Parathyroid adenoma (tissue), 2 donors: ENCODE measurements at regions not wholly inside any gene's neighbourhood (a gene's known extent, or its start where the extent isn't known, plus 50 kb on each side); places are given as distances from the start of the nearest gene placed in this dataset.

Experiments
- H2AFZ ChIP-seq: fragments of 300-600 bp; sonication (generic); one replicate; pipeline ENCODE4 v1.7.0; 2017; ENCODE audit warnings: antibody characterized with exemption, mild to moderate bottlenecking
- H3K27ac ChIP-seq: fragments of 300-600 bp; sonication (generic); one replicate; pipeline ENCODE4 v1.7.0; 2017
- H3K27me3 ChIP-seq: fragments of 300-600 bp; sonication (generic); one replicate; pipeline ENCODE4 v1.7.0; 2017; ENCODE audit warnings: low read length; ENCODE audit not compliant: control insufficient read depth, insufficient read depth
- H3K36me3 ChIP-seq: fragments of 300-600 bp; sonication (generic); one replicate; pipeline ENCODE4 v1.7.0; 2017; ENCODE audit warnings: low read length; ENCODE audit not compliant: control insufficient read depth, insufficient read depth
- H3K4me1 ChIP-seq: fragments of 300-600 bp; sonication (generic); one replicate; pipeline ENCODE4 v1.7.0; 2017; ENCODE audit warnings: control low read depth
- H3K4me2 ChIP-seq: fragments of 300-600 bp; sonication (generic); one replicate; pipeline ENCODE4 v1.7.0; 2017; ENCODE audit warnings: low read length
- H3K4me3 ChIP-seq: fragments of 300-600 bp; sonication (generic); one replicate; pipeline ENCODE4 v1.7.0; 2017; ENCODE audit warnings: low read depth, low read length
- H3K79me2 ChIP-seq: fragments of 300-600 bp; sonication (generic); one replicate; pipeline ENCODE4 v1.7.0; 2017; ENCODE audit warnings: control low read depth
- H3K9ac ChIP-seq: fragments of 300-600 bp; sonication (generic); one replicate; pipeline ENCODE4 v1.7.0; 2017; ENCODE audit warnings: mild to moderate bottlenecking
- H3K9me3 ChIP-seq: fragments of 300-600 bp; sonication (generic); one replicate; pipeline ENCODE4 v1.7.0; 2017; ENCODE audit warnings: low read length; ENCODE audit not compliant: control insufficient read depth
- CTCF ChIP-seq: fragments of 300-600 bp; sonication (generic); IDR thresholded peaks from one replicate; pipeline ENCODE4 v1.7.0; 2017; ENCODE audit warnings: antibody characterized with exemption, mild to moderate bottlenecking
- donor health status: primary hyperparathyroidism.

GRCh38 chr10:44065788-44066526 lies 318.9 kb downstream of the CXCL12 start:
- no peak overlapping the region for H3K4me3 ChIP-seq

GRCh38 chr10:44064987-44065787 lies 319.7 kb downstream of the CXCL12 start:
- no peak overlapping the region for H3K4me3 ChIP-seq
- no peak overlapping the region for H2AFZ ChIP-seq
- no peaks in the 10 kb centered on the region for H3K9me3 ChIP-seq
- no peaks in the 10 kb centered on the region for H3K4me1 ChIP-seq
- H3K36me3 ChIP-seq, result no peaks in the 10 kb centered on the region
- no peaks in the 10 kb centered on the region for H3K79me2 ChIP-seq
- H3K9ac ChIP-seq, result no peak overlapping the region
- no peak for TF ChIP-seq CTCF
- H3K4me2 ChIP-seq, result no peak overlapping the region
- H3K27me3 ChIP-seq, result no peaks in the 10 kb centered on the region
- H3K27ac ChIP-seq, result no peak overlapping the region

More at GRCh38 chr10:44065788-44066526, 318.9 kb downstream of the CXCL12 start:
- Histone ChIP-seq H2AFZ (no peak overlapping the region), H3K27me3 (no peaks in the 10 kb centered on the region), H3K4me1 (no peaks in the 10 kb centered on the region), H3K27ac (no peak overlapping the region), H3K9me3 (no peaks in the 10 kb centered on the region), H3K9ac (no peak overlapping the region), H3K4me2 (no peak overlapping the region), H3K79me2 (no peaks in the 10 kb centered on the region), H3K36me3 (no peaks in the 10 kb centered on the region)
- TF ChIP-seq CTCF, result no peak

- H3K9me3 ChIP-seq, result no peaks in the 10 kb centered on the region
- TF ChIP-seq CTCF, result no peak
- H3K79me2 ChIP-seq, result no peaks in the 10 kb centered on the region
- H3K36me3 ChIP-seq, result no peaks in the 10 kb centered on the region
- no peak overlapping the region for H3K9ac ChIP-seq
- no peaks in the 10 kb centered on the region for H3K27me3 ChIP-seq
- no peaks in the 10 kb centered on the region for H3K4me1 ChIP-seq
- no peak overlapping the region for H3K27ac ChIP-seq
- H3K4me3 ChIP-seq, result no peak overlapping the region
- no peak overlapping the region for H2AFZ ChIP-seq
- no peak overlapping the region for H3K4me2 ChIP-seq
Observed at GRCh38 chr10:44064317-44064716, 320.6 kb downstream of the CXCL12 start.

- Histone ChIP-seq H3K27me3 (no peaks in the 10 kb centered on the region), H3K4me2 (no peak overlapping the region), H3K4me3 (no peak overlapping the region), H3K79me2 (no peaks in the 10 kb centered on the region), H3K27ac (no peak overlapping the region), H3K9ac (no peak overlapping the region), H3K9me3 (no peaks in the 10 kb centered on the region), H3K36me3 (no peaks in the 10 kb centered on the region), H3K4me1 (no peaks in the 10 kb centered on the region), H2AFZ (no peak overlapping the region)
- no peak for TF ChIP-seq CTCF
Observed at GRCh38 chr10:44063686-44064085, 321.2 kb downstream of the CXCL12 start.
